K562 (cell line): ENCODE measurements at regions not wholly inside any gene's neighbourhood (a gene's known extent, or its start where the extent isn't known, plus 50 kb on each side); places are given as distances from the start of the nearest gene placed in this dataset.

Experiments used
- BCOR ChIP-seq: fragments of 450-650 bp; IDR thresholded peaks from 2 replicates; pipeline ENCODE4 v1.6.1; 2016
- BDP1 ChIP-seq: IDR thresholded peaks from 3 replicates; pipeline ENCODE4 v1.6.1; 2011; ENCODE audit not compliant: insufficient read length, insufficient read depth
- CHD2 ChIP-seq: IDR thresholded peaks from 2 replicates; pipeline ENCODE4 v1.6.1; 2011; ENCODE audit warnings: low read depth, low read length
- GTF2A2 ChIP-seq: IDR thresholded peaks from 2 replicates; pipeline ENCODE4 v1.6.1; 2016; ENCODE audit warnings: mild to moderate bottlenecking, missing genetic modification characterization, missing compliant biosample characterization
- GTF2F1 ChIP-seq: IDR thresholded peaks from 2 replicates; pipeline ENCODE4 v1.6.1; 2011; ENCODE audit warnings: low read depth, low read length, improper control_type of control experiment
- JUNB ChIP-seq: fragments of 450-650 bp; formaldehyde crosslinking; conservative IDR thresholded peaks from 2 replicates; pipeline ENCODE4 v1.4.0; 2020; ENCODE audit warnings: mild to moderate bottlenecking
- LARP7 ChIP-seq: fragments of 450-650 bp; IDR thresholded peaks from 2 replicates; pipeline ENCODE4 v1.6.1; 2016
- MIER1 ChIP-seq: fragments of 450-650 bp; IDR thresholded peaks from 2 replicates; pipeline ENCODE4 v1.6.1; 2016; ENCODE audit warnings: antibody characterized with exemption, mild to moderate bottlenecking, low read depth
- NBN ChIP-seq: fragments of 450-650 bp; IDR thresholded peaks from 2 replicates; pipeline ENCODE4 v1.6.1; 2016; ENCODE audit warnings: low read depth, mild to moderate bottlenecking
- NFE2L1 ChIP-seq: fragments of 450-650 bp; IDR thresholded peaks from 2 replicates; pipeline ENCODE4 v1.6.1; 2016; ENCODE audit warnings: missing genetic modification characterization, low read depth, mild to moderate bottlenecking, missing compliant biosample characterization, moderate library complexity, borderline replicate concordance
- PCBP2 ChIP-seq: fragments of 200-400 bp; formaldehyde crosslinking; IDR thresholded peaks from 2 replicates; pipeline ENCODE4 v1.6.1; 2018; ENCODE audit warnings: low read length, low read depth, mild to moderate bottlenecking, moderate library complexity; ENCODE audit not compliant: poor library complexity, severe bottlenecking
- PHB ChIP-seq: fragments of 250-450 bp; sonication (Bioruptor Pico); IDR thresholded peaks from 2 replicates; pipeline ENCODE4 v1.5.0; 2021
- RBM14 ChIP-seq: fragments of 200-400 bp; formaldehyde crosslinking; IDR thresholded peaks from 2 replicates; pipeline ENCODE4 v1.6.1; 2018; ENCODE audit warnings: low read depth, mild to moderate bottlenecking, low read length, moderate library complexity, borderline replicate concordance; ENCODE audit not compliant: insufficient read depth
- SRSF3 ChIP-seq: fragments of 200-400 bp; formaldehyde crosslinking; IDR thresholded peaks from 2 replicates; pipeline ENCODE4 v1.6.1; 2016; ENCODE audit warnings: mild to moderate bottlenecking, low read length, moderate library complexity; ENCODE audit not compliant: insufficient read depth
- TAF1 ChIP-seq: IDR thresholded peaks from 2 replicates; pipeline ENCODE4 v1.6.1; 2011; ENCODE audit warnings: mild to moderate bottlenecking, low read length, moderate library complexity; ENCODE audit not compliant: insufficient read depth, control insufficient read depth, severe bottlenecking; ENCODE audit errors: extremely low read depth
- TAF9B ChIP-seq: fragments of 450-650 bp; IDR thresholded peaks from 2 replicates; pipeline ENCODE4 v1.6.1; 2018; ENCODE audit warnings: mild to moderate bottlenecking; ENCODE audit not compliant: partially characterized antibody
- TCF7L2 ChIP-seq: fragments of 150-350 bp; IDR thresholded peaks from 2 replicates; pipeline ENCODE4 v1.6.1; 2016; ENCODE audit warnings: low read depth, mild to moderate bottlenecking, low read length, moderate library complexity
- TCFL5 ChIP-seq: fragments of 250-450 bp; sonication (Bioruptor Pico); conservative IDR thresholded peaks from 2 replicates; pipeline ENCODE4 v1.6.1; 2021; ENCODE audit warnings: mild to moderate bottlenecking, moderate library complexity, matching md5 sums
- U2AF2 ChIP-seq: fragments of 200-400 bp; formaldehyde crosslinking; optimal IDR thresholded peaks from 2 replicates; pipeline ENCODE3; 2017; ENCODE audit warnings: low read depth, mild to moderate bottlenecking, low read length
- YBX1 ChIP-seq: fragments of 450-650 bp; IDR thresholded peaks from 2 replicates; pipeline ENCODE4 v1.7.1; 2016; ENCODE audit warnings: mild to moderate bottlenecking
- ZNF184 ChIP-seq: sonication (generic); formaldehyde crosslinking; IDR thresholded peaks from 2 replicates; pipeline ENCODE4 v1.5.0; 2020; ENCODE audit warnings: missing genetic modification reagents
- ZNF217 ChIP-seq: sonication (generic); formaldehyde crosslinking; IDR thresholded peaks from 2 replicates; pipeline ENCODE4 v1.8.0; 2022; ENCODE audit warnings: mild to moderate bottlenecking, missing genetic modification reagents
- ZNF644 ChIP-seq: fragments of 200-800 bp; sonication (Bioruptor generic); IDR thresholded peaks from 2 replicates; pipeline ENCODE4 v1.6.1; 2016; ENCODE audit warnings: low read depth, missing genetic modification characterization, missing compliant biosample characterization
- TF ChIP-seq, protein P1 (sequence below): sonication (generic); formaldehyde crosslinking; IDR thresholded peaks from 2 replicates; pipeline ENCODE4 v1.8.1; 2023; ENCODE audit warnings: mild to moderate bottlenecking, missing genetic modification reagents, moderate library complexity
- TF ChIP-seq, protein P2 (sequence below): fragments of 250-450 bp; sonication (Bioruptor Pico); IDR thresholded peaks from 2 replicates; pipeline ENCODE4 v1.4.0; 2020; ENCODE audit warnings: borderline replicate concordance
- TF ChIP-seq, protein P3 (sequence below): fragments of 450-650 bp; formaldehyde crosslinking; IDR thresholded peaks from 2 replicates; pipeline ENCODE4 v1.4.0; 2020; ENCODE audit warnings: mild to moderate bottlenecking, mixed read lengths

DNA sequence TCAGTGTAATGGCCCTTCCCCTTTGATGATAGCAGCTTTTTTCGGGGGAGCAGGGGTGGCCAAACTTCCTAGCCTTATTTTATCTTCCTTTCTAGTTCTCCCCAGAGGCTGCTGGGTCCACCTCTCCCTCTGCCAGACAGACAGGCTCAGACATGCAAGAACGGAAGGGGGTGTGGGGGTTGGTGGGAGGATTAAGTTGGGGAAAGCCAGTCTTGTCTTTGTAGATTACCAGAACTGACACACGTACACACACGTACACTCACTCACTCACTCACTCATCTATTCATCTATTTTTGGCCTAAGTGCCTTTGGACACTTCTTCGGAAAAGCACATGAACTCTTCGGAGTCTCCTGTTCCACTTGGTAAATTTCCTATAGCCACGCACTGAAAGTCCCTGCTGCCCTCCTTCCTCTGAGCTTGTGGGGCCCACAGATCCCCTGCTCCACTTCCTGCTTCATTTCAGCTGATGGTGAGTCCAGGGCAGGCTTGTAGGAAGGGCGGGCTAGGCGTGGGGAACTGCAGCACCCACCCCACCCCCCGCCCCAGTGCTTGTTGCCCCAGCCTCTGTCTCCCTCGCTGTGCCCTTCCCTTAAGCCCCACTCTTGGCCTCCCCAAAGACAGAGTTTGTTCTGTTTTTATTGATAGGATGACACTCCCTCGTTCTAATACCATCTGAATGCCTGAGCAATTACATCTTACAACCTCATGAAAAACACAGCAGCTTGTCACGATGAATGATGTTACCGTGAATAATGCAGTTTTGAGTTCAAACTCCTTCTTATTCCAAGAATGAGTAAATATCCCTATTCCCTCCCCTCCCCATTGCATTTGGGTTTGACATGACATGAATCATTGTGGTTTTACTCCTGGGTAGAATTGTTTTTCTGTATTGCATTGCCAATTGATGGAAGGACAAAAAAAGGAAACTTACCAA, 60.7 kb upstream of the ATP5PO start (continued):
- TF ChIP-seq NFE2L1 (tag) (no peak), CHD2 (no peak), JUNB (CRISPR knock-in tag) (no peak), TCF7L2 (no peak), TAF9B (peak; percentile 22), YBX1 (no peak), RBM14 (no peak), PCBP2 (no peak), GTF2F1 (no peak), PHB (CRISPR knock-in tag) (no peak), TAF1 (peak; percentile 23), MIER1 (no peak), NBN (0 out of 2 replicates have a peak, but pooled peaks have one; percentile 25), ZNF184 (CRISPR knock-in tag) (no peak), SRSF3 (no peak), U2AF2 (no peak), ZNF217 (CRISPR knock-in tag) (no peak), ZNF644 (tag) (no peak), TCFL5 (no peak), BCOR (peak; percentile 10; the same call in 1 of the 2 replicates), LARP7 (no peak), BDP1 (no peak), GTF2A2 (tag) (no peak)
- TF ChIP-seq, protein P1, sequence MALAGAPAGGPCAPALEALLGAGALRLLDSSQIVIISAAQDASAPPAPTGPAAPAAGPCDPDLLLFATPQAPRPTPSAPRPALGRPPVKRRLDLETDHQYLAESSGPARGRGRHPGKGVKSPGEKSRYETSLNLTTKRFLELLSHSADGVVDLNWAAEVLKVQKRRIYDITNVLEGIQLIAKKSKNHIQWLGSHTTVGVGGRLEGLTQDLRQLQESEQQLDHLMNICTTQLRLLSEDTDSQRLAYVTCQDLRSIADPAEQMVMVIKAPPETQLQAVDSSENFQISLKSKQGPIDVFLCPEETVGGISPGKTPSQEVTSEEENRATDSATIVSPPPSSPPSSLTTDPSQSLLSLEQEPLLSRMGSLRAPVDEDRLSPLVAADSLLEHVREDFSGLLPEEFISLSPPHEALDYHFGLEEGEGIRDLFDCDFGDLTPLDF = no peak
- TF ChIP-seq, protein P2, sequence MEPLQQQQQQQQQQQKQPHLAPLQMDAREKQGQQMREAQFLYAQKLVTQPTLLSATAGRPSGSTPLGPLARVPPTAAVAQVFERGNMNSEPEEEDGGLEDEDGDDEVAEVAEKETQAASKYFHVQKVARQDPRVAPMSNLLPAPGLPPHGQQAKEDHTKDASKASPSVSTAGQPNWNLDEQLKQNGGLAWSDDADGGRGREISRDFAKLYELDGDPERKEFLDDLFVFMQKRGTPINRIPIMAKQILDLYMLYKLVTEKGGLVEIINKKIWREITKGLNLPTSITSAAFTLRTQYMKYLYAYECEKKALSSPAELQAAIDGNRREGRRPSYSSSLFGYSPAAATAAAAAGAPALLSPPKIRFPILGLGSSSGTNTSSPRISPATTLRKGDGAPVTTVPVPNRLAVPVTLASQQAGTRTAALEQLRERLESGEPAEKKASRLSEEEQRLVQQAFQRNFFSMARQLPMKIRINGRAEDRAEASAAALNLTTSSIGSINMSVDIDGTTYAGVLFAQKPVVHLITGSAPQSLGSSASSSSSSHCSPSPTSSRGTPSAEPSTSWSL (CRISPR knock-in tag) = no peak
- TF ChIP-seq, protein P3, sequence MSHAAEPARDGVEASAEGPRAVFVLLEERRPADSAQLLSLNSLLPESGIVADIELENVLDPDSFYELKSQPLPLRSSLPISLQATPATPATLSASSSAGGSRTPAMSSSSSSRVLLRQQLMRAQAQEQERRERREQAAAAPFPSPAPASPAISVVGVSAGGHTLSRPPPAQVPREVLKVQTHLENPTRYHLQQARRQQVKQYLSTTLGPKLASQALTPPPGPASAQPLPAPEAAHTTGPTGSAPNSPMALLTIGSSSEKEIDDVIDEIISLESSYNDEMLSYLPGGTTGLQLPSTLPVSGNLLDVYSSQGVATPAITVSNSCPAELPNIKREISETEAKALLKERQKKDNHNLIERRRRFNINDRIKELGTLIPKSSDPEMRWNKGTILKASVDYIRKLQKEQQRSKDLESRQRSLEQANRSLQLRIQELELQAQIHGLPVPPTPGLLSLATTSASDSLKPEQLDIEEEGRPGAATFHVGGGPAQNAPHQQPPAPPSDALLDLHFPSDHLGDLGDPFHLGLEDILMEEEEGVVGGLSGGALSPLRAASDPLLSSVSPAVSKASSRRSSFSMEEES (CRISPR knock-in tag) = no peak
